SK-N-SH (cell line): ENCODE measurements at regions not wholly inside any gene's neighbourhood (a gene's known extent, or its start where the extent isn't known, plus 50 kb on each side); places are given as distances from the start of the nearest gene placed in this dataset.

Experiments
- CTCF ChIA-PET: fragments of 300-600, 350-600 bp; formaldehyde crosslinking; extraction: SDS; loops from one replicate; lab custom pipeline; 2021; lab: Yijun Ruan, JAX
- POLR2A ChIA-PET: fragments of 350-600 bp; sonication (Branson Sonifier 250); formaldehyde crosslinking; extraction: SDS; loops from one replicate; lab custom pipeline; 2020; ENCODE audit warnings: antibody characterized with exemption, inconsistent platforms; lab: Yijun Ruan, JAX
- DNase-seq: peaks from one replicate; pipeline ENCODE4 v3.0.0; 2012
- H2AFZ ChIP-seq: fragments of 200-600 bp; sonication (generic); 2 replicates; pipeline ENCODE4 v1.8.1; 2016; ENCODE audit warnings: antibody characterized with exemption, mild to moderate bottlenecking, low read depth
- H3F3A ChIP-seq: fragments of 200-600 bp; sonication (generic); replicated peaks from 2 replicates; pipeline ENCODE3; 2016; ENCODE audit warnings: antibody characterized with exemption, mild to moderate bottlenecking; ENCODE audit not compliant: insufficient read depth
- H3K27ac ChIP-seq, 2 experiments: fragments of 200-500 bp in 1 of 2; fragments of 200-600 bp in 1 of 2; sonication (Bioruptor generic) in 1 of 2; sonication (generic), shearing (Covaris generic) in 1 of 2; 2 replicates each; pipeline versions ENCODE4 v1.5.1 to v1.6.1; 2014 to 2016; ENCODE audit warnings: low read depth in 2 of 2, inconsistent platforms in 1 of 2, low read length in 1 of 2, mild to moderate bottlenecking in 1 of 2, mixed read lengths in 1 of 2
- H3K27me3 ChIP-seq: fragments of 200-600 bp; sonication (generic), shearing (Covaris generic); 2 replicates; pipeline ENCODE4 v1.6.1; 2016; ENCODE audit warnings: mixed run types; ENCODE audit not compliant: insufficient read depth
- H3K36me3 ChIP-seq, 2 experiments: fragments of 200-500 bp in 1 of 2; fragments of 200-600 bp in 1 of 2; sonication (Bioruptor generic) in 1 of 2; sonication (generic) in 1 of 2; replicated peaks in 1 of 2; 2 replicates each; pipeline versions ENCODE3 to v1.5.1; 2014 to 2016; ENCODE audit warnings: low read length in 1 of 2, mild to moderate bottlenecking in 1 of 2; ENCODE audit not compliant: insufficient read depth in 2 of 2, control insufficient read depth in 1 of 2
- H3K4me1 ChIP-seq, 2 experiments: fragments of 200-500 bp in 1 of 2; fragments of 200-600 bp in 1 of 2; sonication (Bioruptor generic) in 1 of 2; sonication (generic), shearing (Covaris generic) in 1 of 2; 2 replicates each; pipeline versions ENCODE4 v1.5.1 to v1.6.1; 2014 to 2016; ENCODE audit warnings: low read depth in 1 of 2, low read length in 1 of 2, mixed run types in 1 of 2; ENCODE audit not compliant: insufficient read depth in 2 of 2, control insufficient read depth in 1 of 2
- H3K4me2 ChIP-seq: fragments of 200-600 bp; sonication (generic), shearing (Covaris generic); 2 replicates; pipeline ENCODE4 v1.6.1; 2017; ENCODE audit warnings: mixed run types
- H3K4me3 ChIP-seq, 2 experiments: fragments of 200-500 bp in 1 of 2; fragments of 200-600 bp in 1 of 2; sonication (Bioruptor generic) in 1 of 2; sonication (generic), shearing (Covaris generic) in 1 of 2; 2 replicates each; pipeline versions ENCODE4 v1.5.1 to v1.8.1; 2014 to 2016; ENCODE audit warnings: low read depth in 2 of 2, inconsistent platforms in 1 of 2, low read length in 1 of 2, mild to moderate bottlenecking in 1 of 2, mixed read lengths in 1 of 2, moderate library complexity in 1 of 2
- H3K79me2 ChIP-seq: fragments of 200-600 bp; sonication (generic); 2 replicates; pipeline ENCODE4 v1.8.1; 2017; ENCODE audit warnings: mild to moderate bottlenecking; ENCODE audit not compliant: insufficient read depth
- H3K9ac ChIP-seq: fragments of 200-600 bp; sonication (generic); 2 replicates; pipeline ENCODE4 v1.6.1; 2017; ENCODE audit warnings: mixed run types
- H3K9me2 ChIP-seq: fragments of 200-600 bp; sonication (generic); 2 replicates; pipeline ENCODE4 v1.6.1; 2017; ENCODE audit warnings: mixed run types
- H3K9me3 ChIP-seq: fragments of 200-600 bp; sonication (generic); 2 replicates; pipeline ENCODE4 v1.6.1; 2017; ENCODE audit warnings: mixed run types, mild to moderate bottlenecking, moderate library complexity
- H4K20me1 ChIP-seq: fragments of 200-600 bp; sonication (generic); 2 replicates; pipeline ENCODE4 v1.6.1; 2017; ENCODE audit warnings: mild to moderate bottlenecking, mixed run types; ENCODE audit not compliant: insufficient read depth
- CHD2 ChIP-seq: fragments of 150-350 bp; IDR thresholded peaks from 2 replicates; pipeline ENCODE4 v1.6.1; 2018; ENCODE audit warnings: low read length; ENCODE audit not compliant: partially characterized antibody
- EP300 ChIP-seq, 2 experiments: IDR thresholded peaks; 2 replicates each; pipeline versions ENCODE4 v1.4.0 to v1.6.1; 2012; ENCODE audit warnings: borderline replicate concordance in 1 of 2, low read depth in 1 of 2, low read length in 1 of 2
- FOSL2 ChIP-seq: IDR thresholded peaks from 2 replicates; pipeline ENCODE4 v1.4.0; 2012; ENCODE audit warnings: low read depth, mild to moderate bottlenecking, moderate library complexity, borderline replicate concordance
- MAX ChIP-seq: IDR thresholded peaks from 2 replicates; pipeline ENCODE4 v1.4.0; 2012; ENCODE audit warnings: low read depth
- MEF2A ChIP-seq: IDR thresholded peaks from 2 replicates; pipeline ENCODE4 v1.4.0; 2012; ENCODE audit warnings: low read depth, borderline replicate concordance
- NFIC ChIP-seq: IDR thresholded peaks from 2 replicates; pipeline ENCODE4 v1.4.0; 2012; ENCODE audit warnings: borderline replicate concordance
- PBX3 ChIP-seq: IDR thresholded peaks from 2 replicates; pipeline ENCODE4; 2012
- REST ChIP-seq: IDR thresholded peaks from 2 replicates; pipeline ENCODE4 v1.6.1; 2012; ENCODE audit warnings: mild to moderate bottlenecking, low read depth, low read length, moderate library complexity
- SIN3A ChIP-seq: IDR thresholded peaks from 2 replicates; pipeline ENCODE4 v1.6.1; 2012; ENCODE audit warnings: low read depth, mild to moderate bottlenecking, low read length, moderate library complexity, borderline replicate concordance
- TCF12 ChIP-seq: IDR thresholded peaks from 2 replicates; pipeline ENCODE4 v1.4.0; 2012
- TEAD4 ChIP-seq: IDR thresholded peaks from 2 replicates; pipeline ENCODE4 v1.4.0; 2012; ENCODE audit warnings: mild to moderate bottlenecking, borderline replicate concordance; ENCODE audit not compliant: insufficient read depth

GRCh38 chr1:218867941-218868626 lies 305.6 kb upstream of the LYPLAL1 start (continued):
- TF ChIP-seq MAX (no peak), MEF2A (no peak), PBX3 (no peak)

GRCh38 chr1:218869276-218869675 lies 304.4 kb upstream of the LYPLAL1 start:
- DNase-seq, result no peak
- Histone ChIP-seq H3K9ac (no peak overlapping the region), H3K36me3 (no peaks in the 10 kb centered on the region), H3K27me3 (no peaks in the 10 kb centered on the region), H3K9me2 (no peaks in the 10 kb centered on the region), H3K4me3 (no peak overlapping the region), H3K4me2 (no peak overlapping the region), H3K9me3 (no peaks in the 10 kb centered on the region), H3K4me1 (peaks cover 0 to 4% of the 10 kb centered on the region in 2 experiments; a peak in 2 of 4 replicates), H2AFZ (no peak overlapping the region), H4K20me1 (no peaks in the 10 kb centered on the region), H3K79me2 (no peaks in the 10 kb centered on the region), H3K27ac (no peak overlapping the region), H3F3A (no peaks in the 10 kb centered on the region)
- TF ChIP-seq CHD2 (no peak), NFIC (no peak), REST (no peak), TCF12 (no peak), TEAD4 (no peak), EP300 (IDR thresholded peaks at IDR 0.05; ENCODE audit: borderline replicate concordance in 1 of 2, low read depth in 1 of 2, low read length in 1 of 2) (no peak), FOSL2 (no peak), SIN3A (no peak)
- POLR2A ChIA-PET, result no interaction called here
- CTCF ChIA-PET, result no interaction called here
